ENCODE measurements at regions not wholly inside any gene's neighbourhood (a gene's known extent, or its start where the extent isn't known, plus 50 kb on each side); places are given as distances from the start of the nearest gene placed in this dataset.

GRCh38 chr20:61023612-61024011 is 228.4 kb upstream of the CDH4 start:
- Histone ChIP-seq H3K27me3 (ENCODE audit: control insufficient read depth, insufficient read depth, low read length) (no peaks in the 10 kb centered on the region), H3K4me3 (ENCODE audit: low read depth, low read length) (no peak overlapping the region), H3K9me3 (ENCODE audit: control insufficient read depth, insufficient read depth, low read length) (peaks cover 5% of the 10 kb centered on the region; the same call in 1 of the 2 replicates), H3K27ac (ENCODE audit: low read depth, low read length) (no peak overlapping the region)
- DNase-seq (ENCODE audit: low read depth, low spot score) = no peak
- ChIA-PET POLR2A (no interaction called here), CTCF (no interaction called here)
- TF ChIP-seq CTCF (IDR thresholded peaks at IDR 0.05; ENCODE audit: low read depth, low read length) = no peak

- CTCF ChIA-PET = no interaction called here
- no peak overlapping the region for H3K4me3 ChIP-seq (ENCODE audit: low read depth, low read length)
- POLR2A ChIA-PET = no interaction called here
- no peaks in the 10 kb centered on the region for H3K27me3 ChIP-seq (ENCODE audit: control insufficient read depth, insufficient read depth, low read length)
- H3K27ac ChIP-seq (ENCODE audit: low read depth, low read length) = no peak overlapping the region
- DNase-seq (ENCODE audit: low read depth, low spot score) = no peak
- TF ChIP-seq CTCF (IDR thresholded peaks at IDR 0.05; ENCODE audit: low read depth, low read length) = no peak
- H3K9me3 ChIP-seq (ENCODE audit: control insufficient read depth, insufficient read depth, low read length) = peaks cover 1% of the 10 kb centered on the region; the same call in 1 of the 2 replicates
Measured at GRCh38 chr20:61024390-61024789, 227.7 kb upstream of the CDH4 start.

GRCh38 chr20:61025536-61025935 is 226.5 kb upstream of the CDH4 start:
- no peak overlapping the region for H3K4me3 ChIP-seq (ENCODE audit: low read depth, low read length)
- no peaks in the 10 kb centered on the region for H3K9me3 ChIP-seq (ENCODE audit: control insufficient read depth, insufficient read depth, low read length)
- ChIA-PET POLR2A (no interaction called here), CTCF (no interaction called here)
- TF ChIP-seq CTCF (IDR thresholded peaks at IDR 0.05; ENCODE audit: low read depth, low read length) = no peak
- no peaks in the 10 kb centered on the region for H3K27me3 ChIP-seq (ENCODE audit: control insufficient read depth, insufficient read depth, low read length)
- DNase-seq (ENCODE audit: low read depth, low spot score) = no peak
- H3K27ac ChIP-seq (ENCODE audit: low read depth, low read length) = no peak overlapping the region

GRCh38 chr20:61026173-61026572 is 225.9 kb upstream of the CDH4 start:
- no peak for DNase-seq (ENCODE audit: low read depth, low spot score)
- no peak overlapping the region for H3K4me3 ChIP-seq (ENCODE audit: low read depth, low read length)
- CTCF ChIA-PET = no interaction called here
- POLR2A ChIA-PET = no interaction called here
- no peaks in the 10 kb centered on the region for H3K9me3 ChIP-seq (ENCODE audit: control insufficient read depth, insufficient read depth, low read length)
- no peak for TF ChIP-seq CTCF (IDR thresholded peaks at IDR 0.05; ENCODE audit: low read depth, low read length)
- H3K27ac ChIP-seq (ENCODE audit: low read depth, low read length) = no peak overlapping the region
- H3K27me3 ChIP-seq (ENCODE audit: control insufficient read depth, insufficient read depth, low read length) = no peaks in the 10 kb centered on the region

- no peak overlapping the region for H3K27ac ChIP-seq (ENCODE audit: low read depth, low read length)
- POLR2A ChIA-PET = no interaction called here
- DNase-seq (ENCODE audit: low read depth, low spot score) = no peak
- no peak for TF ChIP-seq CTCF (IDR thresholded peaks at IDR 0.05; ENCODE audit: low read depth, low read length)
- no peaks in the 10 kb centered on the region for H3K9me3 ChIP-seq (ENCODE audit: control insufficient read depth, insufficient read depth, low read length)
- CTCF ChIA-PET = no interaction called here
- no peak overlapping the region for H3K4me3 ChIP-seq (ENCODE audit: low read depth, low read length)
- no peaks in the 10 kb centered on the region for H3K27me3 ChIP-seq (ENCODE audit: control insufficient read depth, insufficient read depth, low read length)
Measured at GRCh38 chr20:61026731-61027130, 225.3 kb upstream of the CDH4 start.

Measured in AG04450 (cell line).